ENCODE measurements at regions not wholly inside any gene's neighbourhood (a gene's known extent, or its start where the extent isn't known, plus 50 kb on each side); places are given as distances from the start of the nearest gene placed in this dataset.

DNA sequence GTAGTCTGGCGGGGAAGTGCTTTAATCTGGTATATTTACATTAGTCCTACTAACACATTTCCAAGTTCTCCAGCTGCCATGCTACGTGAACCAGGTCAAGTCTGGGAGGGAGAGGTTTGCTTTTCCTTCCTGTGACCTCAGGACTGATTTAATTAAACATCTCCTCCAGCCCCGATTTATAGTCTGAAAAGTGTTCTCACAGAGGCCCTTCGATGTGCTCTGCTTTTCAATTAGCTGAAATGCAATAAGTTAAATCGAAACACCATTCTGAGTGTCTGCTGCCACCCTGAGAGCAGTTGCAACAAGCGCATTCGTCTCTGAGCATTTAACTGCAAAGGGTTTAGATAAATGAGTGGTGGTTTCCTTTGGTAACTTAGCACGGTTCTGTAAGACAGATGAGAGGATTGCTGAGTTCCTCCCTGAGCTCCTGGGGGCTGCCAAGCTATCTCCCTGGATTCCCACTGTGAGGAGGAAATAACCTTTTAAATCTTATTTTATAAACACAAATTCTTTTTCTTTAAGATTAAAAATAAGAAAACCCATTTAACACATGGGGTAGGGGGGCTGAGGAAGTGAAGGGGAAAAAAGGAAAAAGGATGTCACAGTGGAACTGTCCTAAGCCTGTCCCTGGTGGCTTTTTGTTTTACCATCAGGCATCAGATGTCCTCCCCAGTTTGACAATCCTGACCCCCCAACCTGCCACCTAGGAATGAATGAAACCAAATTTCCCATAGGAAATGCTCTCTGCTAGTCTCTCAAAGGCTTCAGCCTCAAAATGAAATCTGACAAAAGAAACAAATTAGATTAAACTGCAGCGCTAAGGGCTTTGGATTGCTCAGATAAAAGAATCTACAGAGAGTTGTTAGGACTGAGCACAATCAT, 56.5 kb upstream of the CREB1 start:
- 18% methylated on average over 7 of the region's 9 CpGs for WGBS (ENCODE audit: insufficient coverage)

DNA sequence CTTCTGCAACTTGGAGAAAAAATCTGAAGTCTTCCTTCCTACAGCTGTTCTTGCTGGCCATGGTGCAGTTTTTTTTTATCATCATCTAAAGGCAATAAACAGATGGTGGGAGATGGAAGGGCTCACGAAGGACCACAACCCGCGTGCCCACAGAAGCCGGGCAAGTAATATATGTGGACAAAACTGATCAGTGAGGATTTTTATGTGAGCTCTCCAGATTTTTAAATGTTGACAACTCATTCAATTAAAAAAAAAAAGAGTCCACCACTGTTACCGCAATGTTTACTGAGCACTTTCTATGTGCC, 55.9 kb upstream of the CREB1 start:
- no peak overlapping the region for H3K4me3 Mint-ChIP-seq
- Histone ChIP-seq H3K27me3 (ENCODE audit: control insufficient read depth, insufficient read depth, low read length) (no peaks in the 10 kb centered on the region), H3K4me1 (ENCODE audit: control insufficient read depth, insufficient read depth, low read length) (peaks cover 6% of the 10 kb centered on the region), H3K36me3 (ENCODE audit: control insufficient read depth, insufficient read depth, low read length) (no peaks in the 10 kb centered on the region), H3K9me3 (ENCODE audit: control insufficient read depth, insufficient read depth, low read length) (no peaks in the 10 kb centered on the region), H3K27ac (ENCODE audit: low read length) (no peak overlapping the region), H3K4me3 (ENCODE audit: low read length) (no peak overlapping the region)
- H3K9me3 Mint-ChIP-seq, result no peaks in the 10 kb centered on the region
- 100% methylated on average over 1 of the region's 5 CpGs for WGBS (ENCODE audit: insufficient coverage)
- DNase-seq (no peak), ATAC-seq (no peak)
- peaks cover 8 to 12% of the 10 kb centered on the region in 2 donors for H3K4me1 Mint-ChIP-seq
- no peak overlapping the region for H3K27ac Mint-ChIP-seq
- TF ChIP-seq, protein P1, sequence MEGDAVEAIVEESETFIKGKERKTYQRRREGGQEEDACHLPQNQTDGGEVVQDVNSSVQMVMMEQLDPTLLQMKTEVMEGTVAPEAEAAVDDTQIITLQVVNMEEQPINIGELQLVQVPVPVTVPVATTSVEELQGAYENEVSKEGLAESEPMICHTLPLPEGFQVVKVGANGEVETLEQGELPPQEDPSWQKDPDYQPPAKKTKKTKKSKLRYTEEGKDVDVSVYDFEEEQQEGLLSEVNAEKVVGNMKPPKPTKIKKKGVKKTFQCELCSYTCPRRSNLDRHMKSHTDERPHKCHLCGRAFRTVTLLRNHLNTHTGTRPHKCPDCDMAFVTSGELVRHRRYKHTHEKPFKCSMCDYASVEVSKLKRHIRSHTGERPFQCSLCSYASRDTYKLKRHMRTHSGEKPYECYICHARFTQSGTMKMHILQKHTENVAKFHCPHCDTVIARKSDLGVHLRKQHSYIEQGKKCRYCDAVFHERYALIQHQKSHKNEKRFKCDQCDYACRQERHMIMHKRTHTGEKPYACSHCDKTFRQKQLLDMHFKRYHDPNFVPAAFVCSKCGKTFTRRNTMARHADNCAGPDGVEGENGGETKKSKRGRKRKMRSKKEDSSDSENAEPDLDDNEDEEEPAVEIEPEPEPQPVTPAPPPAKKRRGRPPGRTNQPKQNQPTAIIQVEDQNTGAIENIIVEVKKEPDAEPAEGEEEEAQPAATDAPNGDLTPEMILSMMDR (IDR thresholded peaks at IDR 0.05), result no peak
- no peaks in the 10 kb centered on the region for H3K36me3 Mint-ChIP-seq
- peaks cover 6 to 21% of the 10 kb centered on the region in 2 donors for H3K27me3 Mint-ChIP-seq (ENCODE audit: low read depth in 2 of 2)
- intact Hi-C loops (cut with micrococcal nuclease), result loop anchor here (2.0 to 5.0 kb wide), 2 partner anchors 332 to 493 kb away; no protein-coding TSS in a partner anchor

More for the DNA sequence above, 56.5 kb upstream of the CREB1 start:
- Mint-ChIP-seq H3K27ac (no peak overlapping the region), H3K36me3 (no peaks in the 10 kb centered on the region), H3K4me1 (peaks cover 10 to 16% of the 10 kb centered on the region in 2 donors), H3K4me3 (no peak overlapping the region), H3K9me3 (no peaks in the 10 kb centered on the region), H3K27me3 (ENCODE audit: low read depth in 2 of 2) (peaks cover 6 to 21% of the 10 kb centered on the region in 2 donors)
- peak in 1 of 2 donors; percentile 65 for DNase-seq
- Histone ChIP-seq H3K36me3 (ENCODE audit: control insufficient read depth, insufficient read depth, low read length) (no peaks in the 10 kb centered on the region), H3K9me3 (ENCODE audit: control insufficient read depth, insufficient read depth, low read length) (no peaks in the 10 kb centered on the region), H3K4me3 (ENCODE audit: low read length) (no peak overlapping the region), H3K4me1 (ENCODE audit: control insufficient read depth, insufficient read depth, low read length) (peaks cover 6% of the 10 kb centered on the region), H3K27me3 (ENCODE audit: control insufficient read depth, insufficient read depth, low read length) (no peaks in the 10 kb centered on the region), H3K27ac (ENCODE audit: low read length) (no peak overlapping the region)
- TF ChIP-seq, protein P1 (IDR thresholded peaks at IDR 0.05), result no peak
- peak in 2 of 3 donors; percentile 57 to 69 for ATAC-seq
- intact Hi-C loops (cut with micrococcal nuclease), result loop anchor here (5.0 kb wide), 1 partner anchor 331 kb away; no protein-coding TSS in a partner anchor

DNA sequence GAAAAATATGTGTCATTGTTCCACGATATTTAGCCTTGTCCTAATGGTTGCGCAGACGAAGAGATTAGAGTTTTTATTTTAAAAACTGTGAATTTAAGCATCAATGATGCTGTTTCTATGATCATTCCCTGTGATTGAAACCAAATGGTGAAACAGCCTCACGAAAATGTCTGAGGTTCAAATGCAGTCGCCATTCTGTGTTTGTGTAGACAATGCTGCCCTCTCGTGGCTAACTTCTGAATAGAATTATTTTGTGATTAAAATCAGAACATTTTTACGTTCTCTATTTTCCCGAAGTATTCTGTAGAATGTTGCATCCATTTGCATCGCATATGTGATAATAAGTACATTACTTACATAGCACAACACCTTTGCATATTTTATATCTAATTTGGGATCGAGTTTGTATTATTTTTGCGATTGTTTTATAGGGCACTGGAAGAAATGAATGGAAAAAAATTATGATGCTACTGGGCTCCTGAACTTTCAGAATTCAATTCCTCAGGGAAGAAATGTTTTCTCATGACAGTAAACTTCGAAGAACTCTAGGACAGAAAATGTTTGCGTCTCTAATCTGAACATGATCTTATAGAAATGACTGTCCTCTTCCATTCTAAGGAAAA, 54.8 kb upstream of the CREB1 start:
- no peaks in the 10 kb centered on the region for H3K9me3 ChIP-seq (ENCODE audit: control insufficient read depth, insufficient read depth, low read length)
- WGBS (ENCODE audit: insufficient coverage), result 24% methylated on average over 9 of the region's 13 CpGs
- intact Hi-C loops (cut with micrococcal nuclease), result loop anchor here (1.0 to 5.0 kb wide), 6 partner anchors 333 to 1313 kb away; no protein-coding TSS in a partner anchor
- Mint-ChIP-seq H3K27me3 (ENCODE audit: low read depth in 2 of 2) (peaks cover 6 to 21% of the 10 kb centered on the region in 2 donors), H3K4me1 (peaks cover 8 to 12% of the 10 kb centered on the region in 2 donors), H3K27ac (peak overlapping the region in 1 of 2 donors; percentile 44), H3K36me3 (no peaks in the 10 kb centered on the region), H3K4me3 (no peak overlapping the region), H3K9me3 (no peaks in the 10 kb centered on the region)
- no peaks in the 10 kb centered on the region for H3K36me3 ChIP-seq (ENCODE audit: control insufficient read depth, insufficient read depth, low read length)
- H3K27ac ChIP-seq (ENCODE audit: low read length), result no peak overlapping the region
- peak in 1 of 2 donors; percentile 82 for DNase-seq
- ATAC-seq, result peak in 2 of 3 donors; percentile 61 to 64
- TF ChIP-seq, protein P1 (IDR thresholded peaks at IDR 0.05), result peak; percentile 79
- peaks cover 6% of the 10 kb centered on the region for H3K4me1 ChIP-seq (ENCODE audit: control insufficient read depth, insufficient read depth, low read length)
- no peak overlapping the region for H3K4me3 ChIP-seq (ENCODE audit: low read length)
- H3K27me3 ChIP-seq (ENCODE audit: control insufficient read depth, insufficient read depth, low read length), result no peaks in the 10 kb centered on the region

Measured in natural killer cell (primary cell).